ENCODE measurements at regions not wholly inside any gene's neighbourhood (a gene's known extent, or its start where the extent isn't known, plus 50 kb on each side); places are given as distances from the start of the nearest gene placed in this dataset.

- TF ChIP-seq POLR2A (IDR thresholded peaks at IDR 0.05; ENCODE audit: low read depth, low read length) = no peak
- no peak for TF ChIP-seq PAX5 (IDR thresholded peaks at IDR 0.05; ENCODE audit: insufficient read depth, low read length, severe bottlenecking)
- TF ChIP-seq TAF1 (IDR thresholded peaks at IDR 0.05; ENCODE audit: low read depth, low read length) = no peak
Observed at GRCh38 chr5:57989378-57989777, 470.5 kb downstream of the PLK2 start.
